ENCODE measurements at regions not wholly inside any gene's neighbourhood (a gene's known extent, or its start where the extent isn't known, plus 50 kb on each side); places are given as distances from the start of the nearest gene placed in this dataset.

GRCh38 chr3:74263031-74263430 is 351.4 kb downstream of the CNTN3 start:
- no peak for TF ChIP-seq CTCF (IDR thresholded peaks at IDR 0.05; ENCODE audit: low read depth, low read length, missing input control)
- TF ChIP-seq RAD21 (IDR thresholded peaks at IDR 0.05): no peak
- TF ChIP-seq, protein P1, sequence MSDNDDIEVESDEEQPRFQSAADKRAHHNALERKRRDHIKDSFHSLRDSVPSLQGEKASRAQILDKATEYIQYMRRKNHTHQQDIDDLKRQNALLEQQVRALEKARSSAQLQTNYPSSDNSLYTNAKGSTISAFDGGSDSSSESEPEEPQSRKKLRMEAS (IDR thresholded peaks at IDR 0.05): no peak
- TF ChIP-seq GABPA (IDR thresholded peaks at IDR 0.05 in 1 of 2, conservative IDR thresholded peaks at IDR 0.05 in 1 of 2): no peak
- TF ChIP-seq REST (IDR thresholded peaks at IDR 0.05): no peak
- TF ChIP-seq ATF3 (IDR thresholded peaks at IDR 0.05): no peak
